ENCODE measurements at regions not wholly inside any gene's neighbourhood (a gene's known extent, or its start where the extent isn't known, plus 50 kb on each side); places are given as distances from the start of the nearest gene placed in this dataset.

DNA sequence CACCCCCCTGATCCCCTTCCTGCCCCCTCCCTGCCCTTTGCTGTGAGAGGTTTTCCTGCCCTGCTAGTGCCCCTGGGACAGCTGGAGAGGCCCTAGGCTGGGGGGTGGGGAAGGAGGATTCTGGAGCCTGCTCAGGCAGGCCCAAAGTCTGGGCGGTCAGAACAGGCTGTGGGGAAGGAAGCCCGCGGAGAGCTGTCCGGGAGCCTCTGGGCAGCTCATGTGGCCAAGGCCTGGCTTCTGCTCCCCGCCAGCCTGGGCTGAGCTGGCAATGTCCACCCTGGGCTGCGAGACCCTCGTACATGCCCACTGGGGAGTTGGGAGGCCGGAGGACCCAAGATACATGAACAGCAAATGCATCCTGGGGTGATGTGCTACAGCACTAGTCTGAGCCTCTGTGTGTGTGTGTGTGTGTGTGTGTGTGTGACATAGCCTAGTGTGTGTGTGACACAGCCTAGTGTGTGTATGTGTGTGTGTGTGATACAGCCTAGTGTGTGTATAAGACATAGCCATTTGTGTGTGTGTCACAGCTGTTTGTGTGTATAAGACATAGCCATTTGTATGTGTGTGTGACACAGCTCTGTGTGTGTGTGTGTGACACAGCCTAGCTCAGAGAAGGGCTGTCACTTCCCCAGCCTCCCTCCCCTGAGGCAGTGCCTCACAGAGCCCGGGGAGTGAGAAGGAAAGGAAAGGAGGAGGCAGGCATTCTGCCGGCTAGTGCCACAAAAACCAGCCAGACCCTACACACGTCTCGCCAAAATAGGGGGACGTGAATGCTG lies 201.4 kb upstream of the CIBAR2 start:
- H3K79me2 ChIP-seq (ENCODE audit: insufficient read depth, low read length) = no peaks in the 10 kb centered on the region
- intact Hi-C loops (cut with micrococcal nuclease; ENCODE audit: unreplicated experiment) = no loop called here
- peak overlapping the region in 1 of 3 experiments; percentile 4; a peak in 1 of 6 replicates for H3K4me3 ChIP-seq (replicated peaks in 1 of 3; ENCODE audit: insufficient read depth in 1 of 3, low read depth in 2 of 3, low read length in 3 of 3)
- H2AFZ ChIP-seq (ENCODE audit: low read length) = no peak overlapping the region
- no peaks in the 10 kb centered on the region for H3K9me3 ChIP-seq (ENCODE audit: low read length)
- peaks cover 18% of the 10 kb centered on the region; the same call in 1 of the 2 replicates for H4K20me1 ChIP-seq (ENCODE audit: insufficient read depth, low read length)
- BruUV-seq (replicated peaks) = no TSS peak
- H3K9ac ChIP-seq (ENCODE audit: insufficient read depth, low read depth, low read length) = 0 out of 2 replicates have a peak overlapping the region, but pooled peaks have one; percentile 7
- peaks cover 16 to 19% of the 10 kb centered on the region in 2 experiments; a peak in 2 of 5 replicates for H3K27me3 ChIP-seq (ENCODE audit: control insufficient read depth in 1 of 2, insufficient read depth in 2 of 2, low read length in 2 of 2)
- no peak overlapping the region for H3K27ac ChIP-seq (ENCODE audit: extremely low read length, insufficient read depth, low read length)
- peak overlapping the region; percentile 85 for H3K4me2 ChIP-seq (ENCODE audit: low read depth, low read length)
- peaks cover 54% of the 10 kb centered on the region for H3K4me1 ChIP-seq (ENCODE audit: insufficient read depth, low read length)
- ChIA-PET POLR2A (interaction anchor here (0.7 to 1.0 kb wide), 2 partner anchors 8 to 25 kb away, joined by 3 to 4 read pairs; no protein-coding TSS in a partner anchor), CTCF (ENCODE audit: low intra/inter-chr PET ratio, low total read pairs) (no interaction called here)
- ATAC-seq (peak; percentile 28), FAIRE-seq (peak; percentile 75), DNase-seq (ENCODE audit: low spot score) (no peak)
- 58% methylated on average over 13 of the region's 13 CpGs for WGBS (ENCODE audit: low lambda C conversion rate)
- in situ Hi-C loops (cut with HindIII; ENCODE audit: extremely low pct_ligation_motif_present, low pct_unique_long_range_greater_than_20kb) = no loop called here
- H3K36me3 ChIP-seq (replicated peaks in 1 of 2; ENCODE audit: control insufficient read depth in 1 of 2, insufficient read depth in 2 of 2, low read length in 2 of 2) = no peaks in the 10 kb centered on the region
- TF ChIP-seq, protein P1, sequence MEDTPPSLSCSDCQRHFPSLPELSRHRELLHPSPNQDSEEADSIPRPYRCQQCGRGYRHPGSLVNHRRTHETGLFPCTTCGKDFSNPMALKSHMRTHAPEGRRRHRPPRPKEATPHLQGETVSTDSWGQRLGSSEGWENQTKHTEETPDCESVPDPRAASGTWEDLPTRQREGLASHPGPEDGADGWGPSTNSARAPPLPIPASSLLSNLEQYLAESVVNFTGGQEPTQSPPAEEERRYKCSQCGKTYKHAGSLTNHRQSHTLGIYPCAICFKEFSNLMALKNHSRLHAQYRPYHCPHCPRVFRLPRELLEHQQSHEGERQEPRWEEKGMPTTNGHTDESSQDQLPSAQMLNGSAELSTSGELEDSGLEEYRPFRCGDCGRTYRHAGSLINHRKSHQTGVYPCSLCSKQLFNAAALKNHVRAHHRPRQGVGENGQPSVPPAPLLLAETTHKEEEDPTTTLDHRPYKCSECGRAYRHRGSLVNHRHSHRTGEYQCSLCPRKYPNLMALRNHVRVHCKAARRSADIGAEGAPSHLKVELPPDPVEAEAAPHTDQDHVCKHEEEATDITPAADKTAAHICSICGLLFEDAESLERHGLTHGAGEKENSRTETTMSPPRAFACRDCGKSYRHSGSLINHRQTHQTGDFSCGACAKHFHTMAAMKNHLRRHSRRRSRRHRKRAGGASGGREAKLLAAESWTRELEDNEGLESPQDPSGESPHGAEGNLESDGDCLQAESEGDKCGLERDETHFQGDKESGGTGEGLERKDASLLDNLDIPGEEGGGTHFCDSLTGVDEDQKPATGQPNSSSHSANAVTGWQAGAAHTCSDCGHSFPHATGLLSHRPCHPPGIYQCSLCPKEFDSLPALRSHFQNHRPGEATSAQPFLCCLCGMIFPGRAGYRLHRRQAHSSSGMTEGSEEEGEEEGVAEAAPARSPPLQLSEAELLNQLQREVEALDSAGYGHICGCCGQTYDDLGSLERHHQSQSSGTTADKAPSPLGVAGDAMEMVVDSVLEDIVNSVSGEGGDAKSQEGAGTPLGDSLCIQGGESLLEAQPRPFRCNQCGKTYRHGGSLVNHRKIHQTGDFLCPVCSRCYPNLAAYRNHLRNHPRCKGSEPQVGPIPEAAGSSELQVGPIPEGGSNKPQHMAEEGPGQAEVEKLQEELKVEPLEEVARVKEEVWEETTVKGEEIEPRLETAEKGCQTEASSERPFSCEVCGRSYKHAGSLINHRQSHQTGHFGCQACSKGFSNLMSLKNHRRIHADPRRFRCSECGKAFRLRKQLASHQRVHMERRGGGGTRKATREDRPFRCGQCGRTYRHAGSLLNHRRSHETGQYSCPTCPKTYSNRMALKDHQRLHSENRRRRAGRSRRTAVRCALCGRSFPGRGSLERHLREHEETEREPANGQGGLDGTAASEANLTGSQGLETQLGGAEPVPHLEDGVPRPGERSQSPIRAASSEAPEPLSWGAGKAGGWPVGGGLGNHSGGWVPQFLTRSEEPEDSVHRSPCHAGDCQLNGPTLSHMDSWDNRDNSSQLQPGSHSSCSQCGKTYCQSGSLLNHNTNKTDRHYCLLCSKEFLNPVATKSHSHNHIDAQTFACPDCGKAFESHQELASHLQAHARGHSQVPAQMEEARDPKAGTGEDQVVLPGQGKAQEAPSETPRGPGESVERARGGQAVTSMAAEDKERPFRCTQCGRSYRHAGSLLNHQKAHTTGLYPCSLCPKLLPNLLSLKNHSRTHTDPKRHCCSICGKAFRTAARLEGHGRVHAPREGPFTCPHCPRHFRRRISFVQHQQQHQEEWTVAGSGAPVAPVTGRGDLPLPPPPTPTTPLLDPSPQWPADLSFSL (CRISPR knock-in tag; IDR thresholded peaks at IDR 0.05) = peak; percentile 81
- peak; percentile 51; the same call in 1 of the 2 replicates for TF ChIP-seq MEIS1 (CRISPR knock-in tag; IDR thresholded peaks at IDR 0.05; ENCODE audit: borderline replicate concordance)
- TF ChIP-seq, protein P2, sequence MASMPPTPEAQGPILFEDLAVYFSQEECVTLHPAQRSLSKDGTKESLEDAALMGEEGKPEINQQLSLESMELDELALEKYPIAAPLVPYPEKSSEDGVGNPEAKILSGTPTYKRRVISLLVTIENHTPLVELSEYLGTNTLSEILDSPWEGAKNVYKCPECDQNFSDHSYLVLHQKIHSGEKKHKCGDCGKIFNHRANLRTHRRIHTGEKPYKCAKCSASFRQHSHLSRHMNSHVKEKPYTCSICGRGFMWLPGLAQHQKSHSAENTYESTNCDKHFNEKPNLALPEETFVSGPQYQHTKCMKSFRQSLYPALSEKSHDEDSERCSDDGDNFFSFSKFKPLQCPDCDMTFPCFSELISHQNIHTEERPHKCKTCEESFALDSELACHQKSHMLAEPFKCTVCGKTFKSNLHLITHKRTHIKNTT (CRISPR knock-in tag; IDR thresholded peaks at IDR 0.05) = no peak
- no peak for TF ChIP-seq NONO (IDR thresholded peaks at IDR 0.05)
- TF ChIP-seq NONO (CRISPR knock-in tag; conservative IDR thresholded peaks at IDR 0.05) = 0 out of 2 replicates have a peak, but pooled peaks have one; percentile 44
- TF ChIP-seq PATZ1 (CRISPR knock-in tag; IDR thresholded peaks at IDR 0.05) = peak; percentile 17; the same call in 1 of the 2 replicates
- TF ChIP-seq KDM5B (CRISPR knock-in tag; IDR thresholded peaks at IDR 0.05; ENCODE audit: borderline replicate concordance) = peak; percentile 46; the same call in 1 of the 2 replicates
- TF ChIP-seq, protein P3, sequence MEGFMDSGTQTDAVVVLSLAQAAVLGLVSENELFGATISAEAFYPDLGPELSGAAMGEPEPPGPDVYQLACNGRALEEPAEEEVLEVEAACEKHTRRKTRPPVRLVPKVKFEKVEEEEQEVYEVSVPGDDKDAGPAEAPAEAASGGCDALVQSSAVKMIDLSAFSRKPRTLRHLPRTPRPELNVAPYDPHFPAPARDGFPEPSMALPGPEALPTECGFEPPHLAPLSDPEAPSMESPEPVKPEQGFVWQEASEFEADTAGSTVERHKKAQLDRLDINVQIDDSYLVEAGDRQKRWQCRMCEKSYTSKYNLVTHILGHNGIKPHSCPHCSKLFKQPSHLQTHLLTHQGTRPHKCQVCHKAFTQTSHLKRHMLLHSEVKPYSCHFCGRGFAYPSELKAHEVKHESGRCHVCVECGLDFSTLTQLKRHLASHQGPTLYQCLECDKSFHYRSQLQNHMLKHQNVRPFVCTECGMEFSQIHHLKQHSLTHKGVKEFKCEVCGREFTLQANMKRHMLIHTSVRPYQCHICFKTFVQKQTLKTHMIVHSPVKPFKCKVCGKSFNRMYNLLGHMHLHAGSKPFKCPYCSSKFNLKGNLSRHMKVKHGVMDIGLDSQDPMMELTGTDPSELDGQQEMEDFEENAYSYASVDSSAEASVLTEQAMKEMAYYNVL (CRISPR knock-in tag; IDR thresholded peaks at IDR 0.05; ENCODE audit: borderline replicate concordance) = 0 out of 2 replicates have a peak, but pooled peaks have one; percentile 12
- TF ChIP-seq ZNF333 (CRISPR knock-in tag; IDR thresholded peaks at IDR 0.05; ENCODE audit: borderline replicate concordance) = 0 out of 2 replicates have a peak, but pooled peaks have one; percentile 3
- TF ChIP-seq NR3C1 (CRISPR knock-in tag; IDR thresholded peaks at IDR 0.05) = no peak
